Iris pigment epithelial cell (primary cell): ENCODE measurements at regions not wholly inside any gene's neighbourhood (a gene's known extent, or its start where the extent isn't known, plus 50 kb on each side); places are given as distances from the start of the nearest gene placed in this dataset.
A peak's percentile ranks its signal among the peaks of the same experiment; 100 is the strongest.

Experiments
- DNase-seq: peaks from one replicate; pipeline ENCODE4 v3.0.0-alpha.2; 2011; ENCODE audit warnings: low read depth

- DNase-seq, result no peak
Observed at GRCh38 chr18:28602391-28602790, 425.5 kb upstream of the CDH2 start.

GRCh38 chr18:28594034-28594433, 417.1 kb upstream of the CDH2 start:
- DNase-seq, result no peak

GRCh38 chr18:28588884-28589549, 412.1 kb upstream of the CDH2 start:
- DNase-seq, result peak; percentile 49

GRCh38 chr18:28584731-28585130, 407.8 kb upstream of the CDH2 start:
- DNase-seq, result peak; percentile 95

GRCh38 chr18:28582724-28583123, 405.8 kb upstream of the CDH2 start:
- no peak for DNase-seq

- DNase-seq, result no peak
Observed at GRCh38 chr18:28581521-28582071, 404.7 kb upstream of the CDH2 start.

- DNase-seq, result no peak
Observed at GRCh38 chr18:28576941-28577340, 400.0 kb upstream of the CDH2 start.

- no peak for DNase-seq
Observed at GRCh38 chr18:28575123-28575522, 398.2 kb upstream of the CDH2 start.

GRCh38 chr18:28574175-28574574, 397.2 kb upstream of the CDH2 start:
- DNase-seq, result no peak

- DNase-seq, result no peak
Observed at GRCh38 chr18:28571929-28572328, 395.0 kb upstream of the CDH2 start.

GRCh38 chr18:28560331-28560730, 383.4 kb upstream of the CDH2 start:
- no peak for DNase-seq

- no peak for DNase-seq
Observed at GRCh38 chr18:28559511-28559910, 382.6 kb upstream of the CDH2 start.

GRCh38 chr18:28541934-28542333, 365.0 kb upstream of the CDH2 start:
- DNase-seq, result no peak

GRCh38 chr18:28541276-28541930, 364.5 kb upstream of the CDH2 start:
- no peak for DNase-seq

GRCh38 chr18:28529644-28530043, 352.7 kb upstream of the CDH2 start:
- DNase-seq, result peak; percentile 1

- no peak for DNase-seq
Observed at GRCh38 chr18:28526196-28526595, 349.3 kb upstream of the CDH2 start.

- DNase-seq, result no peak
Observed at GRCh38 chr18:28523758-28524475, 347.0 kb upstream of the CDH2 start.

GRCh38 chr18:28522236-28522635, 345.3 kb upstream of the CDH2 start:
- no peak for DNase-seq

GRCh38 chr18:28519997-28520396, 343.1 kb upstream of the CDH2 start:
- no peak for DNase-seq

- no peak for DNase-seq
Observed at GRCh38 chr18:28514699-28515098, 337.8 kb upstream of the CDH2 start.

- peak; percentile 5 for DNase-seq
Observed at GRCh38 chr18:28512357-28512756, 335.4 kb upstream of the CDH2 start.

- DNase-seq, result no peak
Observed at GRCh38 chr18:28511413-28511821, 334.5 kb upstream of the CDH2 start.

- no peak for DNase-seq
Observed at GRCh38 chr18:28510210-28510609, 333.3 kb upstream of the CDH2 start.
